LNCAP (cell line): ENCODE measurements at regions not wholly inside any gene's neighbourhood (a gene's known extent, or its start where the extent isn't known, plus 50 kb on each side); places are given as distances from the start of the nearest gene placed in this dataset.

ENCODE experiments used
- TF ChIP-seq, protein P1 (sequence below): fragments of 450-650 bp; IDR thresholded peaks from 2 replicates; pipeline ENCODE4 v1.5.1; 2017; ENCODE audit warnings: mild to moderate bottlenecking

DNA sequence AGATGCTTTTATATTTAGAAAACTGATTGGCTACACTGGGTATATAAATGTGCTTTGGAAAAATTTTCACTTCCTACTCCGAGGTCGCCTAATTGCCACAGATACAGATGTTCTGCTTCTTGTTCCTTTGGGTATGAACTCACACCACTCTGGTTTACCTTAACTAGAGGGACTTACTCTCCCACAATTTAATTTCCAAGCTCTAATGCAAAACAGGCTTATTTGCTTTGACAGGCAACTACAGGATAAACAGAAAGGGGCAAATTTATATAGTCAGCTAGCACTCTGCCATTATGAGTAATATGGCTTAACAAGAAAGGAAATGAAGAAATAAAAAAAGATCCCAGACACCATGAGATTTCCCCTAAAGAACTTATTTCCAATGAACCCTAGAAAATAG, 156.9 kb upstream of the ZFP64 start:
- TF ChIP-seq, protein P1, sequence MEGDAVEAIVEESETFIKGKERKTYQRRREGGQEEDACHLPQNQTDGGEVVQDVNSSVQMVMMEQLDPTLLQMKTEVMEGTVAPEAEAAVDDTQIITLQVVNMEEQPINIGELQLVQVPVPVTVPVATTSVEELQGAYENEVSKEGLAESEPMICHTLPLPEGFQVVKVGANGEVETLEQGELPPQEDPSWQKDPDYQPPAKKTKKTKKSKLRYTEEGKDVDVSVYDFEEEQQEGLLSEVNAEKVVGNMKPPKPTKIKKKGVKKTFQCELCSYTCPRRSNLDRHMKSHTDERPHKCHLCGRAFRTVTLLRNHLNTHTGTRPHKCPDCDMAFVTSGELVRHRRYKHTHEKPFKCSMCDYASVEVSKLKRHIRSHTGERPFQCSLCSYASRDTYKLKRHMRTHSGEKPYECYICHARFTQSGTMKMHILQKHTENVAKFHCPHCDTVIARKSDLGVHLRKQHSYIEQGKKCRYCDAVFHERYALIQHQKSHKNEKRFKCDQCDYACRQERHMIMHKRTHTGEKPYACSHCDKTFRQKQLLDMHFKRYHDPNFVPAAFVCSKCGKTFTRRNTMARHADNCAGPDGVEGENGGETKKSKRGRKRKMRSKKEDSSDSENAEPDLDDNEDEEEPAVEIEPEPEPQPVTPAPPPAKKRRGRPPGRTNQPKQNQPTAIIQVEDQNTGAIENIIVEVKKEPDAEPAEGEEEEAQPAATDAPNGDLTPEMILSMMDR: no peak

DNA sequence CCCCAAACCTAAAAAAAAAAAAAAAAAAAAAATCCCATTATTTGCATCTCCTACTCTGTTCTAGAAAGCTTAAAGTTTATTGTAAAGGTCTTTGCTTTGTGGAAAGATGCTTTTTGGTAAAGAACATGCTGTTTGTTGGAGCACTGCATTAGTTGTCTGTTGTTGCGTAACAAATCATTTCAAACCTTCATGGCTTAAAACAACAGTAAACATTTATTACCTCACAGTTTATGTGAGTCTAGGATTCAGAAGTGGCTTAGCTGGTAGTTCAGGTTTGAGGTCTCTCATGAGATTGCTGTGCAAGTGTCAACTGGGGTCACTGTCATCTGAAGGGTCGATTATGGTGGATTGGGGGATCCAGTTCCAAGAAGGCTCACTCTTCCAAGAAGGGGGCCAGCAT, 155.2 kb upstream of the ZFP64 start:
- TF ChIP-seq, protein P1: no peak

DNA sequence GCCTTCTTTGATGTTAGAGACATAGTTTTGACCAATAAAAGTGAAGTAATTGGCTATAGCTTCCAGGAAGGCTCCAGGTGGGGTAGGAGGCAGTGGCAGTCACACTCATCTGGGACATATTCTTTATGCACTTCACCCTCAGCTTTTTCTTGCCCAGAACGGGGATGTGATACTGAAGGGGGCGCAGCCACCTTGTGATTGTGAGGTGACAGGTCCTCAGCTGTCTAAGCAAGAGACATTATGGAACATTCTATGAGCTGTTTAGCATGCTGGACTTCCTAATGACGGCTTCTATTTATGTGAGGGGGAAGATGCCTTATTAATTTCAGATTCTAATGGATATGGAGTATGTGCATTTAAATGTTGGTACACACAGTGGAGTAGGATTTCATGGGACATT, 151.3 kb upstream of the ZFP64 start:
- TF ChIP-seq, protein P1: no peak

DNA sequence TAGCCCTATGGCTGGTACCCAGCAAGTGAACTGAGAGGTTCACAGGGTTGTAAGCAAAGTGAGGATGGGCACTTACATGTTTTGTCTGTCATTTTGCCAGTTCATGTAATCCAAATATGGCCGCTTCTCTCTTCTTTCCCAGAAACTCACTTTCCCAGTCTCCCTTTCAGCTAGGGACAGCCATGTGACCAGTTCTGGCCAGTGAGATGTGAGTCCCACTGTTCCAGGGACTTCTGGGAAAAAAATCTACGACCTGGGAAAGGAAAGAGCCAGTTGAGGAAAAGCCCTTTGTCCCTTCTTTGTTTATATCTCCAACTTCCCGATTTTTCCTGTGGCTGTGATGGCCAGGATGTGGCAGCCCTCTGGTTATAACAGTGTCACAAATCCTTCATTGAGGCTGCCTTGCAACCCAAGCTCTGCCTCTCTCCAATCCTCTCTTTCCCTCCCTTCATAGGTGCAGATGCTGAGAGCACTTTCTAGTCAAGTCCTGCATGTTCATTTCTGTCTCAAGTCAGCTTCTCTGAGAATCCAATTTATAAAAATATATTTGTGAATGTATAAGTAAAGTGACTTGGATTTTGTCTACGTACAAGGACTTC, 148.6 kb upstream of the ZFP64 start:
- TF ChIP-seq, protein P1: no peak

DNA sequence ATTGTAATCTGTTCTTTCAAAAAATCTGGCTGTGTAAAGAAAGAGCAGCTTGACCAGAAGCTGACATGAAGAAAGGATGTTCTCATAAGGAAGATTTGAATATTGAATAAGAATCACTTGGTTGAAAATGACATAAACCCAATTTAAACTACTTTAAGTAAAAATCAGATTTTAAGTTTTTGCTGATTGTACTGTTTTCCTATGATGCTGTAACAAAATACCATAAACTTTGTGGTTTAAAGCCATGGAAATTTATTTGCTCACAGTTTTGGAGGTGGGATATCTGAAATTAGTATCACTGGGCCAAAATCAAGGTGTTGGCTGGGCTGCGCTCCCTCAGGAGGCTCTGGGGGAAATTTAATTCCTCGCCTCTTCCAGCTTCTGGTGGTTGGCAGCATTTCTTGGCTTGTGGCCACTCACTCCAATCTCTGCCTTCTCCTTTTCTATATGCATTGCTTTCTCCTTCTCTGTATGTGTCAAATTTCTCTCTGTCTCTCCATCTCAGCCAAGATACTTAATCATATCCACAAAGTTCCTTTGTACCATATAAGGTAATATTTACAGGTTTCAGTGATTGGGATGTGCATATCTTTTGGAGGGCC, 141.2 kb upstream of the ZFP64 start:
- TF ChIP-seq, protein P1: no peak

DNA sequence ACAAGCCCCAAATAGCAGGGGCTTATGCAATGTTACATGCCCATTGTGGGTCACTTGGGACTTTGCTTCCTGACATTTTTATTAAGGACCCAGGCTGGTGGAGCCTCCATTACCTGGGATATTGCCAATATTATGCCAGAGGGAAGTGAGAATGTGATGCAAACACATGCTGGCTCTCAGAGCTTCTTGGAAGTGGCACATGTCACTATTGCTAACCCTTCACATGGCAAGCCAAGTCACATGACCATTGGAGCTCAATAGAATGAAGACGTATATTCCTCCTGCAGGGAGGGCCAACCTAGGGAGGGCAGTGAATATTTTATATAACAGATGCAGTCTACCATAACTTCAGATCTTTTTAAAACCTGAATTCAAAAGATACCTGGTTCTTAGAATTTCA, 140.7 kb upstream of the ZFP64 start:
- TF ChIP-seq, protein P1: no peak

DNA sequence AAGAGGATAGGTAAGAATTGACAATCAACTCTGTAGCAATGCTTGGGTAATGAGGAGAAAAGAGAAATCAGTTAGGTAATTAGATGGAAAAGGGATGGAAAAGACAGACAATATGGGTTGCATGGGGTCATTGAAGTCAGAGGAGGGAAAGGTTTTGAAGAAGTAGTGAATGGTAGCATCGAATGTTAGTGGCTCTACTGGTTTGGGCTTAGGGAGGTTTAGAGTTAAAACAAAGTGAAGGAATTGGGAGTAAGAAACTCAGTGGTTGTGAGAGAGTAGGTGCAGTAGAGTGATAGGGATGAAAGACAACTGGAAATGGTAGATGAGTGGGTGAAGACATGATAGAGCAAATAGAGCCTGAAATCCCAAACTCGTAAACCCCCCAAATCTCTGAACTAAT, 140.1 kb upstream of the ZFP64 start:
- TF ChIP-seq, protein P1: no peak

DNA sequence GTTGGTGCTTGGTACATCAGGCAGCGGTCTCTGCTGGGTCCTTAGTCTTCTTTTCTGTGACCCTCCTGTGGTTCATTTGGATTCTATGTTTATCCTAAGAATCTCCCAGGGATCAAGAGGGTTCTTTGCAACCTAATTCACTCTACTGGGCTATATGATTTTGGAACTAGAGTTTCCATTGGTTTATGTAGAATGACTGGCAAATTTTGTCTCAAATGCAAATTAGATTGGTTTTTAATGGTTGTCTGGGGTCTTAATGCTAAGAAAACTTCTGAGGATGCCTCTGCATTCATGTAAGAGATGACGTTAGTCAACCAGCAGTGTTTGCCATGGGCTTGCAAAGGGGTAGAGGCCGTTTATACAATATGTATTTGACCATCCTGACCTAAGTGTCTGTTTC, 129.8 kb upstream of the ZFP64 start:
- TF ChIP-seq, protein P1: no peak
